HG03469 (cell line): ENCODE measurements at regions not wholly inside any gene's neighbourhood (a gene's known extent, or its start where the extent isn't known, plus 50 kb on each side); places are given as distances from the start of the nearest gene placed in this dataset.
A peak's percentile ranks its signal among the peaks of the same experiment; 100 is the strongest.

ENCODE experiments used
- ATAC-seq: cut with Tn5 transposase; IDR thresholded peaks from one replicate; pipeline ENCODE4 v1.9.1; 2021; ENCODE audit warnings: mild to moderate bottlenecking, moderate library complexity, moderate number of reproducible peaks; ENCODE audit not compliant: unreplicated experiment

DNA sequence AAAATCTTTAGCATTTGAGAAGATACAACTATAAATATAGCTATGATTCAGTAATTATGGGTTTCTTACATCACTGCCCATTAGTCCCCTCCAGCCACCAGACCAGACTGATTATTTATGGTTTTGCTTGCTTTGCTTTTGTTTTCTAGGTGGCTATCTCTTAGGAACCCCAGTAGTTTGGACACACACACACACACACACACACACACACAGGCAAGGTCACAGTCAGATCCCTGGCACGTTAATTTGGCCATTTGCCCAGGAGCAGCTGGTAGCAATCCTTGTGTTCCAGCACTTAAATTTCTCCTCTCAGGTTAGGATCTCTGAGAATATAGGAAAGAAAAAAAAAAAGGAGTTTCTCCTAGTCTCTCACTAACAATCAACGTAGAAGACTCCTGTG, 90.2 kb upstream of the RESF1 start:
- no peak for ATAC-seq

DNA sequence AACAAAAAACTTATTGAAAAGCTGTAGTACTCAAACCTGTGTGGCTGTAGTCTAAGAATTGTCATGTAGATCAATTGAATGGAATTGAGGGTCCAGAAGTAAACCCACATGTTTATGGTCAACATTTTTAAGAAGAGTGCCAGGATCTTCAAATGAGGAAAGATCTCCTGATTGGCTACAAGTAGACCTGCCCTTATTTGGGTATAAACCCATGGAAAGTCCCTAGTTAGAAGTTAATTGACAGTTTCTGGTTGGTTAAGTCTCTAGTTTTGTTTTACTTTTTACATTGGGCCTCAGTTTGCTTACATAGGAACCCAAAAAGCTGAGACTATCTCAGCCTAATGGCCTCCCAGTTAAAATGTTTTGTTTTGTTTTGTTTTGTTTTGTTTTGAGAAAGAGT, 91.9 kb upstream of the RESF1 start:
- no peak for ATAC-seq

DNA sequence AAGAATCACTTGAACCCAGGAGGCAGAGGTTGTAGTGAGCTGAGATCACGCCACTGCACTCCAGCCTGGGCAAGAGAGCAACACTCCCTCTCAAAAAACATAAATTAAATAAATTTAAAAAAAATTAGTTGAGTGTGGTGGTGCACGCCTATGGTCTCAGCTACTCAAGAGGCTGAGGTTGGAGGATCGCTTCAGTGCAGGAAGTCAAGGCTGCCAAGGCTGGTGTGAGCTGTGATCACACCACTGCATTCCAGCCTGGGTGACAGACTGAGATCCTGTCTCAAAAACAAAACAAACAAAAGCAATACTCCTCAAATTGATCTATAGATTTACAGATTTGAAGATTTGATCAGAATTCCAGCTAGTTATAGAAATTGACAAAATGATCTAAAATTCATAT, 92.7 kb upstream of the RESF1 start:
- no peak for ATAC-seq

DNA sequence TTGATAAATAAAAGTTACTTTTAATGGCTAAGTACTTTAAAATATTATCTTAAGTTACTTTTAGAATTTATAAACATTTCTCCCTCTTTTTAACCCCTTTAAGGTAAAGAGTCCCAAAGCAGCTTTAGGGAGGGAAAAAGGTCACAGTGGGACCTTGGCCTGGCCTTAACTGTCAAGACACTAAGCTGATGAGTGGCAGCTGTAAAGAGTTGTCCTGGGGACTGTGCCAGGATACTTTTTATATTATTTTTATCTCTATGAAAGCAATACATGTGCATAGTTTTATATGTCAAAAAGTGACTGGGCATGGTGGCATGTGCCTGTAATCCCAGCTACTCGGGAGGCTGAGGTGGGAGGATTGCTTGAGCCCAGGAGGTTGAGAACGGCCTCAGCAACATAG, 94.2 kb upstream of the RESF1 start:
- ATAC-seq: no peak

DNA sequence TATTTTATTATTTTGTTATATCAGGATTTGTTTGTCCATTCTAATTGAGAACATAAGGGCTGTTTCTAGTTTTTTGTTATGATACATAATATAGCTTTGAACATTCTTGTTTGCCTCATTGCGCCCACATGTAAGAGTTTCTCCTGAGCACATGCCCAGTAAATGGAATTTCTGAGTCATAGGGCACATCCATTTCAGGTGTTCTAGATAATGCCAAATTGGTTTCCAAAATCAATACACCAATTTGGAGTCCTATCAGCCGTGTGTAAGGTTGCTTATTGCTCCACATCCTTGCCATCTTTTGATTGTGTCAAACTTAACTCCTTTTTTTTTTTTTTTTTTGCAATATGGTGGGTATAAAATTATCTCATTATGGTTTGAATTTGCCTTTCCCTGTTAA, 97.9 kb upstream of the RESF1 start:
- no peak for ATAC-seq

DNA sequence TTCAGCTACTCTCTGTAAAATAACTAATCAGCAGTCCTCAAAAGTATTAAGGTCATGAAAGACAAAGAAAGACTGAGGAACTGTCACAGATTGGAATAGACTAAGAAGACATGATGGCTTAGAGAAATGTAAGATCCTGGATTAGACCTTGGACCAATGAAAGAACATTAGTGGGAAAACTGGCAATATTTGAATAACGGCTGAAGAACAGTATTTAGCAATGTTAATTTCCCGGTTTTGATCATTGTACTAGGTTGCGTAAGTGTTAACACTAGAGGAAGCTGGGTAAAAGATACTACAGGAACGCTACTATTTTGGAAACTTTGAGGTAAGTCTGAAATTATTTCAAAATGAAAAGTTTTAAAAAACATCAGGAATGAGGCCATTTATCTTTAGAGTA, 98.8 kb upstream of the RESF1 start:
- no peak for ATAC-seq

DNA sequence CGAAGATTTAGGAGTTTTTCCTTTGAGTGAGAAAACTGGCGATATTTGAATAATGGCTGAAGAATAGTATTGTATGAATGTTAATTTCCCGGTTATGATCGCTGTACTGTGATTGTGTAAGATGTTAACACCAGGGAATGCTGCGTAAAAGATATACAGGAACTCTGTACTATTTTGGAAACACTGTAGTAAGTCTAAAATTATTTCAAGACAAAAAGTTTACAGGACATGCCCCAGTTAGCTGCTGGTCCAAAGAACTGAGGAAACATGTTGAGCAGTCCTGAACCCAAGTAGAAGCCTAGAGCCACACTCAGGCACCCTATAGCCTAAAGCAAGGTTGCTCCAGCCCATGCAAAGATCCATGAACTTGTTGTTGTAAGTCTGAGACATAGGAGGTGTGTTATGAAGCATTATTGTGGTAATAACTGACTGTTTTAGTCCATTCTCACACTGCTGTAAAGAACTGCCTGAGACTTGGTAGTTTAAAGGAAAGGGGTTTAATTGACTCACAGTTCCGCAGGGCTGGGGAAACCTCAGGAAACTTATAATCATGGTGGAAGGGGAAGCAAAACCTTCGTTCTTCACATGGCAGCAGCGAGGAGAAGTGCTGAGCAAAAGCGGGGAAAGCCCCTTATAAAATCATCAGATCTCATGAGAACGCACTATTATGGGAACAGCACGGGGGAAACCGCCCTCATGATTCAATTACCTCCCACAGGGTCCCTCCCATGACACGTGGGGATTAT, 99.8 kb upstream of the RESF1 start:
- no peak for ATAC-seq

DNA sequence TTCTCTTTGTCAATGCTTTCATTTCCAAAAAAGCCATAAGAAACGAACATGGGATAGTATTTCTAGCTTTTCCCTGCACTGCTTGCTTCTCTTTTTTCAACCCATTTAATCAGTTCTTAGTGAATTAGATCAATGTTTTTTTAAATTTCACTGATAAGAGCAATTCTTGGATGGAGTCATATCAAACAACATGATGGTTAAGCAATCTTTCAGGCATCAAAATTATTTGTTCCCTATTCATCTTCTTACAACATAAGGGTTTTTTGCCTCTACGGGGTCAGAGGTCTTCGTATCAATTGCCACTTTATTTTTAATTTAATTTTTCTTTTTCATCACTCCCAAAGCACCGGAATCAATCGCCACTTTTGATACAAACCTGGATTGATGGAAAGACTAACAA, 103.8 kb upstream of the RESF1 start:
- no peak for ATAC-seq

DNA sequence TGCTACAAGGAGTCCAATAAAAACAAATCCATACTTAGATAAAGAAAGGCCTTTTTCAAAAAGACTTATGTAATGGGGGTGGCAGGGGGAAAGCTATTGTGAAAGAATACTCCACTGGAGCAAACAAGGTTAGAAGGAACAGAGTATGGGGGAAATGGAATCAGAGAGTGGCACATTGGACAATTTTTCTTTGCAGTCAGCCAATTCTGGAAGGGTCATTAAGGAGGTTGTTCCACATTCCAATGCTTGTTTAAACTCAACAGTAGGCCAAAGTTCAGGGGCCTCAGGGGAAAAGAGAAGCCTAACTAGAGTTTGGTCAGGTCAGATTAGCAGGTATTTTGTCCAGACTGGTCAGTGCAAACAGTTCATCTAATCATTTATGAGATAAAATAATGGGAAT, 105.2 kb upstream of the RESF1 start:
- no peak for ATAC-seq

DNA sequence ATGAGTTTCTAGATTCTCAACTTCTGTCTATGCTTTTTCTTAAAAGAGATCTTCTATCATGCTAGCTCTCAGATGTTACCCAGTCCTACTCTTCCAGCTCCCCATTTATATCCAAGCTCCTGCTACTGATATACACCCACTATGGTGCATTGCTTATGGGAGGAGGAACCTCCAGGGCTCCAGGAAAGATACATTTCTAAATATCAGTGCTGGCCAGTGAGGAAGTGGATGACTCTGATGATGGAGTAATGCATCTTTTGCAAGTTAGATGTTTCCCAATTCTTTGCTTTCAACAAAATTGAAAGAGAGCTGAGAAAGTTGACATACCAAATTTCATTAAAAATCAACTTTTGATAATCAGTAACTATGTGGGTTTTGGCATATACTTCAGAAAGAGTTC, 105.7 kb upstream of the RESF1 start:
- ATAC-seq: no peak

DNA sequence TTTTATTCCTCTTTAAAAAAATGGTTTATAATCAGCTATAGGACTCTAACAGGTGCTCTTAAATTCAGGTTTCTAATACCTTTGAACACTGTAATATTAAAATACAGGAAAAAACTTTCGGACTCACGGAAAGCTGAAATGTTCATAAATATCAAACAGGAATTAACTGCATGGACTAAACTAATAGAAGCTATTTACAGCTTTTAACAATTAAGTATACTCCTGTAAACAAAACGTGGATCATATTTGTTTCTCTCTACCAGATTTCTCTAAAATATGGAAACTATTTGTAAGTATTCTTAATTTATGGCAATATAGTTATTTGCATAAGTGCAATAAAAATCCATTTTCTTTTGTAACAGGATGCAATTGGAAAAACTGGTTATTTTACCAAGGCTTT, 108.9 kb upstream of the RESF1 start:
- no peak for ATAC-seq

DNA sequence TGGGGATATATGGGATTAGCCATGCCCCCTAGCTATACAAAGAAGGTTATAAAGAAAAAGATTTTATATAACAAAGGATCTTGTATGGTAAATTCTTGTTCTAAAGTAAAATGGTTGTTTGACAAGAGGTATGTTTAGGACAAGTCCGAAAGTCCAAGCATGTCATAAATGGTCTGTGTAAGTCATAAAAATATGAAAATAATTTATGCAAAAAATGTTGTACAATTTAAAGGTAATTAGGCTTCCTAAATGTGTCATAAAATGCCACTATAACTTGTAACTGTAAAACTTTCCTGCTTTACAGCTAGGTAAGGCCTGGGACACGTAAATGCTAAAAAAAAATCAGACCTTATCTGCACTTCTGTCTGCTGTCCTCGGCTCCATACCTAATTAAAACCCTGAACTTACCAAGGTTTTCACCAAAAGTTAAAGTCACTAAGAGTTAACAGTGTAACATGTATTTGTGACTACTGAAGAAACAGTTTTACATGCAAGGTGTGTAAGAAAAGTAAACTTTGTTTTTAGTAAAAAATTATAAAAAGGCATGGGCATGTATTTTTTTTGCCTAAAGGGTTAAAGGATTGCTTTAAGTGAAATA, 110.0 kb upstream of the RESF1 start:
- no peak for ATAC-seq

DNA sequence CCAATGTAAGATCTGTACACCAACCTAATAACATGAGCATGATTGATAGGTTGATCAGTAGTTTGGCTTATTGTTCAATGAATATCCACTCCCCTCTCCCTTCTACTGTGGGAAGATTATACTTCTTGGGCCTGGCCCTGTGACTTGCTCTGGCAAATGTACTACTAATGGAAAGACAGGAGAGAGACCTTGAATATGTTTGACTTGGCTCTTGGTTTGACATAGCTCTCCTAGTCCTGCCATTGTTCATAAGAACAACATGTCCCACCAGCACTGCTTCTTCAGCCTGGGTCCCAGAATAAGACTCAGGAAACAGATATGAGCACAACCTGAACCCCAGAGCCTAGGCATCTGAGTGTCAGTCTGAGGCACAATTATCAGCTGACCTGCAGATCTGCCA, 112.8 kb upstream of the RESF1 start:
- no peak for ATAC-seq

DNA sequence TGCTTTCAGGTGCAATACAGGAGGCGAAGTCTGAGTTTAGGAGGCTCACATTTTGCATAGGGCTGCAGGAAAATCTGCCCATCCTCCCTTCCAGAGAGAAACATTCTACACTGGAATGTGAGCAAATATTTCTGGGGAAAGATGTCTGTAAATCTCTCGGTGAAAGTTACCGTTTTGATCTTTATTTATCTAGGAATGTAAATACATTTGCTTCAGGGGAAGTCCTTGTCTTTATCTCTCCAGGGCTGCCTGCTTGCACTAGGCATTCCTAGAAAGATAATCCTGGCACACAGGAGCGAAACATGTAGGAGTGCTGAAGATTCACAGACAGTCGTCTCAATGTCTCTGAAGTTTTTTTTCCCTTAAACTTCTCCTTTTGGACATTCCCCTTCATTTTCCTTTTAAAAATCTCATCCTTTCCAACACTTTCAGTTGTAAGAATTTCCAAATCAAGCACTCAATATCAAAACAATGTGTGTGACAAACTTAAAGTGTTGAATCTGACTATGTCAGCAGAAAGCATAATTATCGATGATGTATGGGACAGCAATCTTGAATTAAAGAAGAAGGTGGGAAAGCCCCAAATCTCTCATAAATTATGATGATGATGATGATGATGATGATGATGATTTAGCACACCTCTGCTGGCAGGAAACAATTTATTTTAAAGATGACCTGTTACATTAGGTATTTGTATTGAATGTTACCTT, 113.4 kb upstream of the RESF1 start:
- no peak for ATAC-seq

DNA sequence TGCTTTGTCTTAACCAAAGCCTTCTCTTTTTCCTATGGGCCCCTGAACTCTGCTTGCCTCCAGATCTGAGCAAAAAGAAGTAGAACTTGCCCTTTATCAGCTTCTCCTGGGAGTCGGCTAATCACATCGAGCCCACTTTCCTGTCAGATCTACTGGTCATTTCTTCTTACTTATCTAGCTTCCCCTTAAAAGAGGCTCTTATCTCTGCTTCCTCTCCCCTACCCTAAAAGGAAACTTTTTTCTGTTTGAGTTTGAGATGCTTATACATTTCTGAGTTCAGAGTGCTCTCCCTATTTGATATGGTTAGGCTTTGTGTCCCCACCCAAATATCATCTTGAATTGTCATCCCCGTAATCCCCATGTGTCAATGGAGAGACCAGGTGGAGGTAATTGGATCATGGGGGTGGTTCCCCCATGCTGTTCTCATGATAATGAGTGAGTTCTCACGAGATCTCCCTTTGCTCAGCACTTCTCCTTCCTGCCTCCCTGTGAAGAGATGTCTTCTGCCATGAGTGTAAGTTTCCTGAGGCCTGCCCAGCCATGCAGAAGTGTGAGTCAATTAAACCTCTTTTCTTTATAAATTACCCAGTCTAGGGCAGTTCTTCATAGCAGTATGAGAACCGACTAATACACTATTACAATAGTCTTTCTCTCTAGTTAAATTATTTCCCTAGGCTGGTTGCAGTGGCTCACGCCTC, 114.7 kb upstream of the AMN1 start:
- ATAC-seq: no peak

DNA sequence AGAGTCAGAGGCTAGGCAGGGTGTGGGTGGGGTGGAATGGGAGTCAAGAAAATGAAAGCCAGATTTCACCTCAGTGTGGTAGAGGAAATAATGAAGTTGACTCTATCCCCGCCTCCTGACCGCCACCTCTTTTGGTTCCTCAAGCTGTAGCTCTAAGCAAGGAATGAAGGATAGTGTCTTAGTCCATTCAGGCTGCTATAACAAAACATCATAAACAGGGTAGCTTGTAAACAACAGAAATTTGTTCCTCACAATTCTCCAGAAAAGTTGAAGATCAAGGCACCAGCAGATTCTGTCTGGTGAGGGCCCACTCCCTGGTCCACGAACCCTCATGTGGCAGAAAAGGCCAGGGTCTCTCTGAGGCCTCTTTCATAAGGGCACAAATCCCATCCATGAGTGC, 109.1 kb upstream of the AMN1 start:
- no peak for ATAC-seq

DNA sequence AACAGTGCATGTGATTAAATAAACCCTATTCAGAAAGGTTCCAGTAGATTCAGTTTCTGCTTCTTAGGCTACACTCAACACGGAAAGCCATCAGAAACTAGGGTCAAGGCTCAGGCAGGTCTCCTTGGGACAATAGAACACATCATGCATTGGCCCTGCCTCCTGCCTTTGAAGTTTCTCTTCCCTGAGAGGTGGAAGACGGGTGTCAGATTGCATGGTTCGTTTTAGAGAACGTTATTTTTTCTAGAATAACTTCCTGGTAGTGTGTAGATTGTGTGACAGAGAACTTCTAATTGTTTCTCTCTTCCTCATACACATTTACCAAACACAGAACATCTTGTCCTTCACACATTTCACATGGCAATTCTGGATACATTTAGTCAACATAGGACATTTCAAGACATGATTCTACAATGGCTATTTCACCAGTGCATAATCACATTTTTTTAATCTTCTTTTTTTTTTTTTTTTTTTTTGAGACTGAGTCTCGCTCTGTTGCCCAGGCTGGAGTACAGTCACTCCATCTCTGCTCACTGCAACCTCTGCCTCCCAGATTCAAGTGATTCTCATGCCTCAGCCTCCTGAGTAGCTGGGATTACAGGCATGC, 106.6 kb upstream of the AMN1 start:
- ATAC-seq: no peak

DNA sequence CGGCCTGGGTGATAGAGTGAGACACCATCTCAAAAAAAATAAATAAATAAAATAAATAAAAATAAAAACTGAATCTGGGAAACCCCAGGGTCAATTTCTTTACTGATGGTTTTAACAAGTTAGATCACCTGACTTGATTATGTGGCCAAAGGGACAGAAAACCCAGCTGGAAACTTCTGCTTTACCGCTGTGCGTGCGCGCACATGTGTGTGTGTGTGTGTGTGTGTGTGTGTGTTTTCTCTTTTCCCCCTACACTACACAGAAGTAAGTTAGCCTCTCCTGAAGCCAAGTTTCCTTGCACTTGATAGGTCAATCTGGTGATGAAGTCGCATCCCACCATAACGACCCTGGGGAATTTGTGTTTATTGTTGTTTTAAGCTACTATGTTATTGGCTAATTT, 105.3 kb upstream of the AMN1 start:
- no peak for ATAC-seq

DNA sequence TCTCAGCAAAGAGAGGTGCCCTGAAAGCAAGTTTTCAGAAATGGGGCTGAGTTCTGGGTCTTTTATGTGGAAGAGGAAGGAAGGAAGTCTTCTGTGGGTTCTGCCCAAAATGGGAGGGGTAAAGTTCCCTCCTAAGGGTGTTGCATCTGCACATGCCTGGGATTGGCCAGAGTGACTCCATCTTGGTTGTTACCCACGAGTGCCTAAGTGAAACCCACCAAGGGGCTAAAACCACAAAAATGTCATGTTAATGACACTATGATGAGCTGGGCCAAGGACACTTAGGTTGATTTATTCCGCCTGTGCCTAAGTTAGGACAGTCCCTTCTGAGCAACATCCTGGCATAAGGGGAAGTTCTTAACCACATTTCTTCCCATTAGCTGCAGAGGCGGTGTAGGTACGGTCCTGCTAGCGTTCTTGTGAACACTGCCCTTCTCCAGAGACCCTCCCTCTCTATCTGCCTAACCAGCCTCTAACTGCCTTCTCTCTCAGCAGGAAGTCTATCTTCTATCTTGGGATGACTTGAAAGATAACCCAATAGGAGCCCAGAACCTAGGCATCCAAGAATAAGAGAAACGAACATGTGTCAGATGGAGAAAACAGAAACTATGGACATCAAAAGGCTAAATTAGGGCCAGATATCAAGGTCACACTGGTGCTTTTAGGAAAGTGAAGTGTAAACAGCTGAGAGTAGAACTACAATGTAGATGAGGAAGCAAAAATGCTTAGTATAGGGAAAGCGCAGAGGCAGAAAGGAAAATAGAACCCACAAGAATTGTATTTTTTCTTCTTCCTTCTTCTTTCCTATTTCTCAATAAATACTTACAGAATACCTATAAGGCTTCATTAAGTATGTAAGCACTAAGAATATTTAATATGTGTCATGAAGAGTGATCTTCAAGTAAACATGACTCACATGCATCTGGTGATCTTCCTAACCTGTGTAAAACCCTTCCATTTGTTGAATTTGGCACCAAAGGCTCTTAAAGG, 104.2 kb upstream of the AMN1 start:
- peak; percentile 70 for ATAC-seq

DNA sequence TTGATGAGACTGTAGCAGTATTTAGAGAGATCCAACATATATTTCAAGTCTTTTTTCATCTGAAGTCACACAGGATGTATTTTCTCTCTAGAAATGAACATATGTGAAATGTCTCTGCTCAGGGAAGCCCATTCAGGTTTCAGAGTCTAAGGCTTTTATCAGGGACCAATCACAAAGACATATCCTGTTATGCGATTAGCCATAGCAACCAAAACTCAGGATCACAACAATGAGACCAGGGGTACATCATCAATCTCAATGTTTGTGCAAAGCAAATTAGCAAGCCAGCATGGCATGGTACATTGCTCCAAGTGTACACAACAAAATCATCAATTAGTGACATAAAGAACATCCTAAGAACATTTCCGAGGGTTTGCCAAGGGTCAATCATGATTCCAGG, 99.2 kb upstream of the AMN1 start:
- ATAC-seq: no peak
